NCI-H460 (cell line): ENCODE measurements at regions not wholly inside any gene's neighbourhood (a gene's known extent, or its start where the extent isn't known, plus 50 kb on each side); places are given as distances from the start of the nearest gene placed in this dataset.
"Not testable (repeated sequence)": the region's sequence is repeated elsewhere in the genome, so short reads cannot be mapped to it uniquely, and the experiment has no call there.

ENCODE experiments used
- DNase-seq: peaks from one replicate; pipeline ENCODE4 v3.0.0-alpha.2; 2016; ENCODE audit warnings: low read depth; ENCODE audit errors: extremely low read depth

GRCh38 chr5:67672636-67673035 is 476.0 kb upstream of the CD180 start:
- no peak for DNase-seq

- DNase-seq = no peak
Measured at GRCh38 chr5:67669916-67670315, 473.3 kb upstream of the CD180 start.

DNA sequence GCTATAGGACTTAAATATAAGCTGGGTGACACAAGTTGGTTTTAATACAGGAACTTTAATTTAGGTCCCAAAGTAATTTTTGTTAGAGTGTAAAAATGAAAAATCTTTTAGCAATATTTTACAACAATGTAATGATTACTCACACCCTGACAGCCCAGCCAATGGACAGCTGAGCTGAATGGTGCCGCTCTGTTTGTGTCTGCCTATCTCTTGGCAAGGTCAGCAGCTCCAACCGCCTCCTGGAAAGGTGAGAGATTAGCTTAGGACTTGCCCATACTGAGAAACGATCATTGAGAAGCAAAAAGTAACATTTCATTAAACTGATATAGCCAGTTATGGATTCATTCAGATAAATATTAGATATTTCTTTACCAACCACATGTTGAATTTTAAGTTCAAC is 463.6 kb upstream of the CD180 start:
- no peak for DNase-seq

DNA sequence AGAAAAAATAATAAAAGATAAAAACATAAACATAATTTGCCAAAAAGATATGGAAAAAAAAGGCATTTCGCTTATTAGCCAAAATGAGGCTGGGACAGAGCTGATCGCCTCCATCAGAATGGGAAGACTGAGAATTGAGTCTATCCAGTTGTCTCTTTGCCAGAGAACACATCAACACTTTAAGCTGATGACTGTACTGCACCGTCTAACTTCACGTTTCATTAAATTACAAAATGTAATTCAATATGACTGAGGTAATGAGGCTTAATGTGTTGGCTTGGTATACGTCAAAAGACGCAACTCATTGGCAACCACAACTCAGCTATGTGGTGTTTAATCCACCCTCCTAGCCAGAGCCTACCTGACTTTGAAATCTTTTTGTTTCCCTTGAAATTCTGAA is 462.7 kb upstream of the CD180 start:
- no peak for DNase-seq

DNA sequence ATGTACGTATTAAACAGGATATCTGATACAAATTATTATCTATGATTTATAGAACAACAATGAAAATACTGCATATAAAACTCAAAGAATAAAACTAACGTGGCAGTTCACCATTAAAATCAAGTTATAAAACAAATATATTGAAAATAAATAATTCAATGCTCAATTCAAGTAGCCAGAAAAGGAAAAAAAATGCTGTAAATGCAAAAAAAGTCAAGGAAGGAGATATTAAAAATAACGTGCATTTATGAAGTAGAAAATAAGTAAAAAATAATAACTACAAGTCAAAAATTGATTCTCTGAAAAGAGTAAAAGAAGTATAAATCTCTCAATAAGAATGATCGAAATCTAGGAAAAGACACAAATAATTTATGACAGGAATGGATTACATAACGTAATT is 460.5 kb upstream of the CD180 start:
- no peak for DNase-seq

- no peak for DNase-seq
Measured at GRCh38 chr5:67652201-67652600, 455.6 kb upstream of the CD180 start.

- no peak for DNase-seq
Measured at GRCh38 chr5:67651180-67651579, 454.6 kb upstream of the CD180 start.

GRCh38 chr5:67648201-67648671 is 451.6 kb upstream of the CD180 start:
- DNase-seq = no peak

DNA sequence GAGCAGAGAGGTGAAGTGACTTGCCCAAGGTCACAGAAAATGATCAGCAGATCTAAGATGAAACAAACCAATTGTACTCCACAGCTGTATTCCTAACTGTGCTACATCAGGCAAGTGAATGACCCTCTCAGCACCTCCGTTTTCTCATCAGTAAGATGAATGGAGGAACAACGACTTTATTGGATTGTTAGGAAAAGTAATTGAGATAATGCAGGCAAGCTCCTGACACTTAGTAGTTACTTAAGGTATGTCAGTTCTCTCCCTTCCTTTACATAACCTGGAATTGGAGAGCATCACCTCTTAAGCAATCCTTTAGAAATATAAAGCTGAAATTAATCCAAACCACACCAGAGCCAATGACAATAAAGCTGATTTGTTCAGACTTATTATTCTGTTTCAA is 451.2 kb upstream of the CD180 start:
- DNase-seq = no peak

GRCh38 chr5:67644221-67644920 is 447.8 kb upstream of the CD180 start:
- DNase-seq = no peak

- DNase-seq = no peak
Measured at GRCh38 chr5:67643536-67643935, 446.9 kb upstream of the CD180 start.

DNA sequence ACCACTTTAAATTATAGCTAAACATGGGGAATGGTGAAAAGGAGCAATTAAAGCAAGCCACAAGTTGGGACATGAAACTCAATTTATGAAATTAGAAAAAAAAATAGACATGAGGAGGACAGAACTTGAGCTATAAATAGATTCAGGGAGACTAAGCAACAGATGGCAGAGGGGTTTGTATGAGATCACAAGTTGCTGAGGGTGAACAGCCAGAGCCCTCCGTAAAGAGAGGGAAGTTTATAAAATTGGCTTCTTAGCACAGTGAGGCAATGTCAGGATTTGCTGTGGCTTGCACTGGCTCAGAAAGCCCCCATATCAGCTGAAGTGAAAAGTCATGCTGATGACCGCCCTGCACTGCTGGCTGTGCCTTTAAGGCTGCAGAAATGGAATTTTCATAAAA is 443.4 kb upstream of the CD180 start:
- DNase-seq = no peak

DNA sequence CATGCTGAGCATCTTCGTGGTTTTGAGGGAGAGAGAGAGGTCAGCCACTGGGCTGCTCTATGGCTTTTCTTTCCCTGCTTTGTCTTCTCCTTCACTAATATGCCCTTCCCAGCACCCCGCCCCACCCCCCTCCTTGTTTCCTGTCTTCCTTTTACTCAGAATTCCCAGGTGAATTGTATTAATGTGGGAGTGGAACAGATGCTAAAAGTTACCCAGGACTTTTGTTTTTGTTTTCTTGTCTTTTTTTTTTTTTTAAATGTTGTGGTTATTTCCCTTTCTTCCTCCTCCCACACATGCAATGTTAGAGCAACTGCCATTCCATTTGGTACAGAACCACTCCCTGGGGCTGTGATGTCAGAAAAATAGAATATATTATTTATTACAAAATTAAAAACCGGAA is 442.7 kb upstream of the CD180 start:
- DNase-seq = no peak

GRCh38 chr5:67636850-67637524 is 440.4 kb upstream of the CD180 start:
- DNase-seq = no peak

- no peak for DNase-seq
Measured at GRCh38 chr5:67636091-67636490, 439.5 kb upstream of the CD180 start.

GRCh38 chr5:67627079-67627478 is 430.5 kb upstream of the CD180 start:
- not testable (repeated sequence) for DNase-seq

- DNase-seq = no peak
Measured at GRCh38 chr5:67623078-67623477, 426.5 kb upstream of the CD180 start.

- DNase-seq = no peak
Measured at GRCh38 chr5:67620424-67621397, 424.1 kb upstream of the CD180 start.

DNA sequence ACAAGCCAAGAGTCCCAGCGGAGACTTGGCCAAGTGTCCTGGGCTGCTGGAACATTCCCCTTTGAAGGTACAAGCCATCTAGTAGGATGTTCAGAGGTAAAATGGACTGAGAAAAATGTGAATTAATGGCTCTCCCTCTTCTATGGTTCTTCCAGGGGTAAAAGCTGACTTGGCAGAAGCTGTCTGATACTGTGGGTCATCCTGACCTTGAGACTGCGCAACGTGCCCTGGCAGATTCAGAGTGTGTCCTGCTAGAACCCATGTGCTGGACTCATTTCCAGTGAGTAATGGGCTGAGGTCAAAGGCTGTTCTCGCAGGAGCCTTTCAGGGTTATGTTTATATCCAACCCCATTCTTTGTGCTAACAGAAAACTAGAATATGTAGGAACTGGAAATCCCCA is 423.0 kb upstream of the CD180 start:
- no peak for DNase-seq

- DNase-seq = no peak
Measured at GRCh38 chr5:67619235-67619634, 422.6 kb upstream of the CD180 start.

DNA sequence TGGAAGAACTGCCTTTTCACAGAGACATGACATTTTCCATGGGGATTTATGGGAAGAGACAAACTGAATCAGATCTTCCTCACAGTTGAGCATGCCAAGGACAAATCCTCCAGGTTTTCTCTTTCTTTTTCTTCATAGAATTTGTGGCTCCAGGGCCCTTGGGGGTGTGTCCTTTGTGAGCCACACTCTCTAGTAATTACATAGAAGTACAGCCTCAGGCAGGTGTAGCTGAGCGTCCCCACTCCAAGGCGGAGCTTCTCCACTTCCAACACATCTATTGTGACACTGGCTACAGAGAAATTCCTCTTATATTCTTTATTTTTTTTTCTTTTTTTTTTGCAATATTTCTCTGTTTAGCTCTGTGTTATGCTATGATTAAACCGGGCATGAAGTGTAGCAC is 420.5 kb upstream of the CD180 start:
- no peak for DNase-seq
